ENCODE measurements at regions not wholly inside any gene's neighbourhood (a gene's known extent, or its start where the extent isn't known, plus 50 kb on each side); places are given as distances from the start of the nearest gene placed in this dataset.
"Not testable (repeated sequence)": the region's sequence is repeated elsewhere in the genome, so short reads cannot be mapped to it uniquely, and the experiment has no call there.

- H2AFZ ChIP-seq (ENCODE audit: low read depth, low read length): no peak overlapping the region
- H3K9me1 ChIP-seq (replicated peaks; ENCODE audit: control insufficient read depth, extremely low read depth, insufficient read depth, low read length): no peaks in the 10 kb centered on the region
- dilution Hi-C loops (cut with MboI; ENCODE audit: extremely low pct_ligation_motif_present, low sequenced_read_pairs) (no loop called here), intact Hi-C loops (cut with micrococcal nuclease) (no loop called here)
- H3K4me1 ChIP-seq (ENCODE audit: control insufficient read depth, extremely low read depth, insufficient read depth, low read length): peaks cover 16% of the 10 kb centered on the region
- TF ChIP-seq FOS (IDR thresholded peaks at IDR 0.05; ENCODE audit: borderline replicate concordance, insufficient read depth, low read length): no peak
- no peak for TF ChIP-seq POLR2A (IDR thresholded peaks at IDR 0.05; ENCODE audit: low read depth, low read length)
- TF ChIP-seq MYC (IDR thresholded peaks at IDR 0.05; ENCODE audit: low read depth, low read length): no peak
- no peak for TF ChIP-seq MAX (IDR thresholded peaks at IDR 0.05; ENCODE audit: insufficient read depth, insufficient read length)
- no peak for TF ChIP-seq JUN (IDR thresholded peaks at IDR 0.05; ENCODE audit: borderline replicate concordance, insufficient read depth, insufficient read length, low read depth)
- no peak for TF ChIP-seq EZH2 (IDR thresholded peaks at IDR 0.05; ENCODE audit: borderline replicate concordance, low read depth, low read length, severe bottlenecking)
- no peak for TF ChIP-seq POLR2AphosphoS5 (IDR thresholded peaks at IDR 0.05; ENCODE audit: insufficient read depth, low read depth, low read length)
- CTCF ChIA-PET: interaction anchor here (1.0 kb wide), 1 partner anchor 71 kb away, joined by 4 read pairs; no protein-coding TSS in a partner anchor
- no peak overlapping the region for H3K27ac ChIP-seq (ENCODE audit: insufficient read depth, low read depth, low read length)
- no peaks in the 10 kb centered on the region for H3K9me3 ChIP-seq (replicated peaks; ENCODE audit: control insufficient read depth, insufficient read depth, low read length)
- no peaks in the 10 kb centered on the region for H3K79me2 ChIP-seq (ENCODE audit: control insufficient read depth, insufficient read depth, low read length)
- POLR2A ChIA-PET: no interaction called here
- FAIRE-seq: no peak
- H3K27me3 ChIP-seq (ENCODE audit: control insufficient read depth in 2 of 2, insufficient read depth in 2 of 2, low read length in 2 of 2): no peaks in the 10 kb centered on the region
- H3K4me2 ChIP-seq (ENCODE audit: insufficient read depth, low read length): no peak overlapping the region
- H3K36me3 ChIP-seq (ENCODE audit: control insufficient read depth in 2 of 2, extremely low read depth in 1 of 2, insufficient read depth in 2 of 2, low read length in 2 of 2): no peaks in the 10 kb centered on the region
- no peak overlapping the region for H3K4me3 ChIP-seq (replicated peaks in 1 of 3; ENCODE audit: insufficient read depth in 1 of 3, low read depth in 1 of 3, low read length in 3 of 3)
- H3K9ac ChIP-seq (replicated peaks; ENCODE audit: extremely low read depth, insufficient read depth, low read length): no peak overlapping the region
- DNase-seq (ENCODE audit: low read depth, low spot score): no peak
- H4K20me1 ChIP-seq (replicated peaks; ENCODE audit: control insufficient read depth, extremely low read depth, insufficient read depth, low read length): no peaks in the 10 kb centered on the region
- BruUV-seq (replicated peaks): no TSS peak
These were observed 56.0 kb upstream of the SMURF2 start for GRCh38 chr17:64718058-64718457.

GRCh38 chr17:64716496-64716895, 54.4 kb upstream of the SMURF2 start:
- H3K27me3 ChIP-seq (ENCODE audit: control insufficient read depth in 2 of 2, insufficient read depth in 2 of 2, low read length in 2 of 2); H4K20me1 ChIP-seq (replicated peaks; ENCODE audit: control insufficient read depth, extremely low read depth, insufficient read depth, low read length); FAIRE-seq; H3K4me3 ChIP-seq (replicated peaks in 1 of 3; ENCODE audit: insufficient read depth in 1 of 3, low read depth in 1 of 3, low read length in 3 of 3); H2AFZ ChIP-seq (ENCODE audit: low read depth, low read length); intact Hi-C loops (cut with micrococcal nuclease); H3K79me2 ChIP-seq (ENCODE audit: control insufficient read depth, insufficient read depth, low read length); H3K9ac ChIP-seq (replicated peaks; ENCODE audit: extremely low read depth, insufficient read depth, low read length); H3K9me1 ChIP-seq (replicated peaks; ENCODE audit: control insufficient read depth, extremely low read depth, insufficient read depth, low read length); CTCF ChIA-PET; BruUV-seq (replicated peaks); H3K36me3 ChIP-seq (ENCODE audit: control insufficient read depth in 2 of 2, extremely low read depth in 1 of 2, insufficient read depth in 2 of 2, low read length in 2 of 2); H3K4me2 ChIP-seq (ENCODE audit: insufficient read depth, low read length); DNase-seq (ENCODE audit: low read depth, low spot score); dilution Hi-C loops (cut with MboI; ENCODE audit: extremely low pct_ligation_motif_present, low sequenced_read_pairs); H3K27ac ChIP-seq (ENCODE audit: insufficient read depth, low read depth, low read length); H3K9me3 ChIP-seq (replicated peaks; ENCODE audit: control insufficient read depth, insufficient read depth, low read length): not testable (repeated sequence)
- POLR2A ChIA-PET: interaction anchor here (0.6 to 0.7 kb wide), 2 partner anchors 20 to 21 kb away, joined by 6 to 7 read pairs; no protein-coding TSS in a partner anchor
- peaks cover 20% of the 10 kb centered on the region for H3K4me1 ChIP-seq (ENCODE audit: control insufficient read depth, extremely low read depth, insufficient read depth, low read length)

GRCh38 chr17:64713786-64714185, 51.7 kb upstream of the SMURF2 start:
- Histone ChIP-seq H3K27ac (ENCODE audit: insufficient read depth, low read depth, low read length) (peak overlapping the region; percentile 36), H3K4me1 (ENCODE audit: control insufficient read depth, extremely low read depth, insufficient read depth, low read length) (peaks cover 26% of the 10 kb centered on the region), H2AFZ (ENCODE audit: low read depth, low read length) (peak overlapping the region; percentile 22), H3K4me2 (ENCODE audit: insufficient read depth, low read length) (peak overlapping the region; percentile 12), H3K9ac (replicated peaks; ENCODE audit: extremely low read depth, insufficient read depth, low read length) (peak overlapping the region; percentile 24)
- BruUV-seq (replicated peaks); H4K20me1 ChIP-seq (replicated peaks; ENCODE audit: control insufficient read depth, extremely low read depth, insufficient read depth, low read length); dilution Hi-C loops (cut with MboI; ENCODE audit: extremely low pct_ligation_motif_present, low sequenced_read_pairs); H3K36me3 ChIP-seq (ENCODE audit: control insufficient read depth in 2 of 2, extremely low read depth in 1 of 2, insufficient read depth in 2 of 2, low read length in 2 of 2); H3K4me3 ChIP-seq (replicated peaks in 1 of 3; ENCODE audit: insufficient read depth in 1 of 3, low read depth in 1 of 3, low read length in 3 of 3); H3K9me3 ChIP-seq (replicated peaks; ENCODE audit: control insufficient read depth, insufficient read depth, low read length); H3K79me2 ChIP-seq (ENCODE audit: control insufficient read depth, insufficient read depth, low read length); DNase-seq (ENCODE audit: low read depth, low spot score); intact Hi-C loops (cut with micrococcal nuclease); H3K9me1 ChIP-seq (replicated peaks; ENCODE audit: control insufficient read depth, extremely low read depth, insufficient read depth, low read length); H3K27me3 ChIP-seq (ENCODE audit: control insufficient read depth in 2 of 2, insufficient read depth in 2 of 2, low read length in 2 of 2): not testable (repeated sequence)
- ChIA-PET CTCF (interaction anchor here (1.0 to 1.4 kb wide), 2 partner anchors 14 to 21 kb away, joined by 3 to 6 read pairs; no protein-coding TSS in a partner anchor), POLR2A (interaction anchor here (0.7 to 0.8 kb wide), 2 partner anchors 20 to 208 kb away, joined by 3 read pairs; no protein-coding TSS in a partner anchor)
- FAIRE-seq: peak; percentile 62

Data from endothelial cell of umbilical vein (primary cell).